ENCODE measurements at regions not wholly inside any gene's neighbourhood (a gene's known extent, or its start where the extent isn't known, plus 50 kb on each side); places are given as distances from the start of the nearest gene placed in this dataset.

DNA sequence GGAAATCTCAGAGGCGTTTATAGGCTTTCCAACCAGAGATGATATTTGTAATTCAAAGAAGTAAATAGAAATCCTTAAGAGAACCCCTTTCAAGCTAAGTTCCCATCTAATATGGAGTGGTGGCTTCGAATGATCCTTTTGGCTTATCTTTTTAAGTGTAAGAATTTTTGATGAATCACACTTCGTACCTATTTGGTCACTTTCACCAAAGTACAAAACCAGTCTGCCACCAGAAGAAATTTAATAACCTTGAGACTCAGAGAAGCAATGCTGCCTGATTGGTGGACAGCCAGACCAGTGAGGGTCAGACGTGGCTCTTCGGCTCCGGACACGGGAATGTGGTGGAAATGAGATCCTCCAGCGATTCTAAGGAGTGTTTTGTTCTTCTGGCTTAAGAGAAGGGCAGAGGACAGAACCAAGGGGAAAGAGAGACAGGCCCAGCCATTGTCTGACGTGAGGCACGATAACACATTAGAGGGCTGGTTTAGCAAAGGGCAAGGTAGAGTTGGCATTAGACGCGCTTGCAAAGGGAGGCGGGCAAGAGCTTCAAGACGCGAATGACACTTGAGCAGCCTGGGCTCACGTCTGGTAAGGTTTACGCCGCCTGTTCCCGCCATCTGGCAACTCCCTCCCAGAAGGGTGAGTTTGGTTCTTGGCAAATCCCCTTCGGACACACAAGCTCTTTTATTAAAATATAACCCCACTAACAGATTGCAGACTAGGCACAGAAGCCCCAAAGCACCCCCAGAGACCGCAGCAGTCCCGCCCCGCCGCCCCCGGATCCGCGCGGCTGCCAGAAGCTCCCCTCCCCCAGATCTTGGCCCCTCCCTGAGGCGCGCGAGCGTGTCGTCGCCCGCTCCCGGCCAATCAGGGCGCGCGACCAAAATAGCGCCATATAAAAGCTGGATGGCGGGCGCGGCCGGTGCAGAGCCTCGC, 50.0 kb upstream of the EZR start:
- no peaks in the 10 kb centered on the region for H3K36me3 Mint-ChIP-seq (ENCODE audit: insufficient read depth)
- H3K4me1 Mint-ChIP-seq (ENCODE audit: low read depth), result peaks cover 33% of the 10 kb centered on the region
- DNase-seq (peak; percentile 97), ATAC-seq (peak; percentile 83 to 85)
- no peaks in the 10 kb centered on the region for H3K27me3 Mint-ChIP-seq (ENCODE audit: low read depth)
- peak overlapping the region; percentile 85 for H3K4me3 Mint-ChIP-seq
- H3K9me3 Mint-ChIP-seq, result no peaks in the 10 kb centered on the region

All from activated T-cell treated with anti-CD3 and anti-CD28 coated beads, Interleukin-2, amount 50 U/mL, for 4 hours (primary cell).